DOHH2 (cell line): ENCODE measurements at regions not wholly inside any gene's neighbourhood (a gene's known extent, or its start where the extent isn't known, plus 50 kb on each side); places are given as distances from the start of the nearest gene placed in this dataset.
"Not testable (repeated sequence)": the region's sequence is repeated elsewhere in the genome, so short reads cannot be mapped to it uniquely, and the experiment has no call there.

ENCODE experiments used
- EZH2phosphoT487 ChIP-seq: fragments of 200-600 bp; sonication (generic); IDR thresholded peaks from 2 replicates; pipeline ENCODE4 v1.6.1; 2017; ENCODE audit warnings: borderline replicate concordance, mild to moderate bottlenecking, antibody characterized with exemption, low read length, moderate library complexity, mixed read lengths
- TF ChIP-seq, protein P1 (sequence below): fragments of 200-600 bp; sonication (generic); IDR thresholded peaks from one replicate; pipeline ENCODE4 v1.5.1; 2014; ENCODE audit warnings: antibody characterized with exemption, mild to moderate bottlenecking, low read depth, low read length; ENCODE audit not compliant: poor library complexity, severe bottlenecking

DNA sequence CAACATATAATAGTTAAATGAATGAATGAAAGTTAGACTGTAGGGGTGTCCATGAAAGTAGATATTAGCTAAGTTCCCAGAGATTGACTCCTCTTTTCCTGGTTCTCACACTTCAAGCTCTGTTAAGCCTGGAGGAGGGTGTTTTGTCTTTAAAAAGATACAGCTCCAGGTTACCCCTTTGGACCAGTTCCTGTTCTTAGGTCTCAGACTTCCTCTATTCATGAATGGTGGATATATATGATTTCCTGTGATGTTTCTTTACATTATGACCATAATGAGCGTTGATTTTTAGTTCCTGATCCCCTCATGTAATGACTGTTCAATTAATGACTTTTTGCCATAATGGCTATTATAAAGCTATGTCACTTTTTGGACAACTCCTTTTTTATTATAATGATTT is 115.9 kb downstream of the FAM72C start:
- TF ChIP-seq, protein P1, sequence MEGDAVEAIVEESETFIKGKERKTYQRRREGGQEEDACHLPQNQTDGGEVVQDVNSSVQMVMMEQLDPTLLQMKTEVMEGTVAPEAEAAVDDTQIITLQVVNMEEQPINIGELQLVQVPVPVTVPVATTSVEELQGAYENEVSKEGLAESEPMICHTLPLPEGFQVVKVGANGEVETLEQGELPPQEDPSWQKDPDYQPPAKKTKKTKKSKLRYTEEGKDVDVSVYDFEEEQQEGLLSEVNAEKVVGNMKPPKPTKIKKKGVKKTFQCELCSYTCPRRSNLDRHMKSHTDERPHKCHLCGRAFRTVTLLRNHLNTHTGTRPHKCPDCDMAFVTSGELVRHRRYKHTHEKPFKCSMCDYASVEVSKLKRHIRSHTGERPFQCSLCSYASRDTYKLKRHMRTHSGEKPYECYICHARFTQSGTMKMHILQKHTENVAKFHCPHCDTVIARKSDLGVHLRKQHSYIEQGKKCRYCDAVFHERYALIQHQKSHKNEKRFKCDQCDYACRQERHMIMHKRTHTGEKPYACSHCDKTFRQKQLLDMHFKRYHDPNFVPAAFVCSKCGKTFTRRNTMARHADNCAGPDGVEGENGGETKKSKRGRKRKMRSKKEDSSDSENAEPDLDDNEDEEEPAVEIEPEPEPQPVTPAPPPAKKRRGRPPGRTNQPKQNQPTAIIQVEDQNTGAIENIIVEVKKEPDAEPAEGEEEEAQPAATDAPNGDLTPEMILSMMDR, result not testable (repeated sequence)
- not testable (repeated sequence) for TF ChIP-seq EZH2phosphoT487
